ENCODE measurements at regions not wholly inside any gene's neighbourhood (a gene's known extent, or its start where the extent isn't known, plus 50 kb on each side); places are given as distances from the start of the nearest gene placed in this dataset.
"Not testable (repeated sequence)": the region's sequence is repeated elsewhere in the genome, so short reads cannot be mapped to it uniquely, and the experiment has no call there.

DNA sequence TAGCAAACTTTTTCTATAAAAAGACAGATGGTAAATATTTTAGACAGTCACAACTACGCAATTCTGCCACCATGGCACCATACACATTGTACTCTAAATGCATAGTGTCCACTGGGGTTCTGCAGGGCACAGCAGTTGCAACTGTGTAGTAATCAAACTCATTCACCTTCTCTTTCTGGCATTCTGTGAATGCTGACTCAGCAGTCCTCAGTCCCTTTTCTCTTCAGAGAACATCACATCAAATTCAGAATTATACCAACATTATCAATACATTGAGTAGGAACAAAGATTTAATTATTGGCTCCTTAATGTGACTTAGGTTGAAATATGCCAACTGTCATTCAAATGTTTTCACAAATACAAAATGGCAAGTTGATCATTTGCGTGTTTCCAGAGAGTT, 74.2 kb upstream of the N4BP1 start:
- no peak for DNase-seq
- H3K27me3 ChIP-seq (ENCODE audit: control insufficient read depth, insufficient read depth, low read length): no peaks in the 10 kb centered on the region
- no peak overlapping the region for H3K4me3 ChIP-seq (ENCODE audit: insufficient read depth, low read depth, low read length)
- no peaks in the 10 kb centered on the region for H3K36me3 ChIP-seq (replicated peaks; ENCODE audit: control insufficient read depth, insufficient read depth, low read length)

DNA sequence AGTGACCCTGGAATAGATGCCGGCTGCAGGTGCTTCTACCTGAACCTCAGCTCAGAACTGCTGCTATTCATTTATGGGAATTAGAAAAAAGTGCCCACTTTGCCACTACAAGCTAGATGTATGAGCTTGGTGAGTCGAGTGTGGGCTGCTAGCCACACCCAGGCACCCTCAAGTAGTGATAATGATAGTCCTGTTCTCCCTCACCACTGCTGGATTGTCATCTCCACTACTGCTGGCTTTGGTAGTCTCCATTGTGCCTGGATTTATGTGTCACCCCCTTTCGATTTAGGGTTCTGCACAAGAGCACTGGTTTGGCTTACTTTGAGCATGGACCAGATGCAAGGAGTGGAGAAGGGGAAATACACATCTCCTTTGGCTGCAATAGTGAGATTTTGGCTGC, 73.0 kb upstream of the N4BP1 start:
- no peaks in the 10 kb centered on the region for H3K36me3 ChIP-seq (replicated peaks; ENCODE audit: control insufficient read depth, insufficient read depth, low read length)
- no peak overlapping the region for H3K4me3 ChIP-seq (ENCODE audit: insufficient read depth, low read depth, low read length)

GRCh38 chr16:48681520-48681919, 71.5 kb upstream of the N4BP1 start:
- Histone ChIP-seq H3K36me3 (replicated peaks; ENCODE audit: control insufficient read depth, insufficient read depth, low read length) (no peaks in the 10 kb centered on the region), H3K4me3 (ENCODE audit: insufficient read depth, low read depth, low read length) (no peak overlapping the region), H3K27me3 (ENCODE audit: control insufficient read depth, insufficient read depth, low read length) (no peaks in the 10 kb centered on the region)
- no peak for DNase-seq

More for the DNA sequence above, 73.0 kb upstream of the N4BP1 start:
- DNase-seq: no peak
- H3K27me3 ChIP-seq (ENCODE audit: control insufficient read depth, insufficient read depth, low read length): no peaks in the 10 kb centered on the region

- Histone ChIP-seq H3K36me3 (replicated peaks; ENCODE audit: control insufficient read depth, insufficient read depth, low read length) (no peaks in the 10 kb centered on the region), H3K4me3 (ENCODE audit: insufficient read depth, low read depth, low read length) (no peak overlapping the region), H3K27me3 (ENCODE audit: control insufficient read depth, insufficient read depth, low read length) (no peaks in the 10 kb centered on the region)
- DNase-seq: no peak
Observed at GRCh38 chr16:48680881-48681280, 70.9 kb upstream of the N4BP1 start.

- Histone ChIP-seq H3K36me3 (replicated peaks; ENCODE audit: control insufficient read depth, insufficient read depth, low read length) (no peaks in the 10 kb centered on the region), H3K4me3 (ENCODE audit: insufficient read depth, low read depth, low read length) (no peak overlapping the region), H3K27me3 (ENCODE audit: control insufficient read depth, insufficient read depth, low read length) (no peaks in the 10 kb centered on the region)
- no peak for DNase-seq
Observed at GRCh38 chr16:48676836-48677235, 66.9 kb upstream of the N4BP1 start.

GRCh38 chr16:48668184-48668583, 58.2 kb upstream of the N4BP1 start:
- H3K4me3 ChIP-seq (ENCODE audit: insufficient read depth, low read depth, low read length); DNase-seq; H3K27me3 ChIP-seq (ENCODE audit: control insufficient read depth, insufficient read depth, low read length); H3K36me3 ChIP-seq (replicated peaks; ENCODE audit: control insufficient read depth, insufficient read depth, low read length): not testable (repeated sequence)

DNA sequence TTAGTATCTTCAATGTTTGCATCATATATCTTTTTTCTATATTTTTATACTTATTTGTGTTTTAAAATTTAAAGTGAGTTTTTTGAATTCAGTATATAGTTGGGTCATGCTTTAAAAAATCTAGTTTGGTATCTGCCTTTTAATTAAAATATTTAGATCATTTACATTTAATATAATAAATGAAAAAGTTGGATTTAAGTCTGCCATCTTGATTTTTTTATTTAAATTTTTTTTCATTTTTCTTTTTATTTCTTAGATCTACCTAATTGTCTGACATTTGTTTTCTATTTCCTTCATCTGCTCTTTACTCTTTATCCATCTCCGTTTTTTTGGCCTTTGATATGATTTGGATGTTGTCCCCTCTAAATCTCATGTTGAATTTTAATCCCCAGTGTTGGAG, 50.0 kb upstream of the N4BP1 start:
- DNase-seq: no peak
- no peaks in the 10 kb centered on the region for H3K36me3 ChIP-seq (replicated peaks; ENCODE audit: control insufficient read depth, insufficient read depth, low read length)

More for the DNA sequence above, 50.0 kb upstream of the N4BP1 start:
- no peaks in the 10 kb centered on the region for H3K27me3 ChIP-seq (ENCODE audit: control insufficient read depth, insufficient read depth, low read length)
- H3K4me3 ChIP-seq (ENCODE audit: insufficient read depth, low read depth, low read length): no peak overlapping the region

Data from H7 (cell line).